Superior temporal gyrus (tissue), 1 donor: ENCODE measurements at regions not wholly inside any gene's neighbourhood (a gene's known extent, or its start where the extent isn't known, plus 50 kb on each side); places are given as distances from the start of the nearest gene placed in this dataset.
A peak's percentile ranks its signal among the peaks of the same experiment; 100 is the strongest.
"Not testable (repeated sequence)": the region's sequence is repeated elsewhere in the genome, so short reads cannot be mapped to it uniquely, and the experiment has no call there.

Experiments used
- DNase-seq: peaks from one replicate; pipeline ENCODE4 v3.0.0-alpha.2; 2016; ENCODE audit errors: extremely low spot score

GRCh38 chr7:114083166-114084001 is 164.6 kb upstream of the PPP1R3A start:
- DNase-seq: no peak

GRCh38 chr7:114082642-114083165 is 163.9 kb upstream of the PPP1R3A start:
- no peak for DNase-seq

GRCh38 chr7:114081606-114082425 is 163.0 kb upstream of the PPP1R3A start:
- peak; percentile 80 for DNase-seq

- DNase-seq: not testable (repeated sequence)
Measured at GRCh38 chr7:114077158-114077524, 158.3 kb upstream of the PPP1R3A start.

- not testable (repeated sequence) for DNase-seq
Measured at GRCh38 chr7:114076392-114077157, 157.8 kb upstream of the PPP1R3A start.

GRCh38 chr7:114073701-114074100 is 154.9 kb upstream of the PPP1R3A start:
- DNase-seq: no peak

- DNase-seq: no peak
Measured at GRCh38 chr7:114070246-114070645, 151.4 kb upstream of the PPP1R3A start.

- no peak for DNase-seq
Measured at GRCh38 chr7:114062810-114063209, 144.0 kb upstream of the PPP1R3A start.

GRCh38 chr7:114051871-114052331 is 133.1 kb upstream of the PPP1R3A start:
- no peak for DNase-seq

- no peak for DNase-seq
Measured at GRCh38 chr7:114050571-114050970, 131.8 kb upstream of the PPP1R3A start.

- DNase-seq: no peak
Measured at GRCh38 chr7:114048386-114049235, 129.8 kb upstream of the PPP1R3A start.

GRCh38 chr7:114047889-114048288 is 129.1 kb upstream of the PPP1R3A start:
- DNase-seq: no peak

- DNase-seq: no peak
Measured at GRCh38 chr7:114033475-114033874, 114.7 kb upstream of the PPP1R3A start.

GRCh38 chr7:114026486-114027089 is 107.8 kb upstream of the PPP1R3A start:
- DNase-seq: peak; percentile 95

- DNase-seq: no peak
Measured at GRCh38 chr7:114021135-114021534, 102.3 kb upstream of the PPP1R3A start.

- DNase-seq: no peak
Measured at GRCh38 chr7:114008696-114009095, 89.9 kb upstream of the PPP1R3A start.

GRCh38 chr7:114007386-114007785 is 88.6 kb upstream of the PPP1R3A start:
- DNase-seq: no peak

GRCh38 chr7:113998934-113999333 is 80.1 kb upstream of the PPP1R3A start:
- no peak for DNase-seq

- no peak for DNase-seq
Measured at GRCh38 chr7:113996405-113996804, 77.6 kb upstream of the PPP1R3A start.

GRCh38 chr7:113986216-113986615 is 67.4 kb upstream of the PPP1R3A start:
- DNase-seq: no peak
